CD14-positive monocyte (primary cell): ENCODE measurements at regions not wholly inside any gene's neighbourhood (a gene's known extent, or its start where the extent isn't known, plus 50 kb on each side); places are given as distances from the start of the nearest gene placed in this dataset.

Experiments used
- DNase-seq, 3 donors: peaks; one replicate each; pipeline ENCODE4 v3.0.0-alpha.2; 2011 to 2022
- H2AFZ ChIP-seq: 2 replicates; pipeline ENCODE4 v1.6.0; 2012; ENCODE audit warnings: mild to moderate bottlenecking, low read depth, low read length, inconsistent platforms; ENCODE audit not compliant: insufficient read depth, poor library complexity, severe bottlenecking
- H3K27ac ChIP-seq, 2 donors: 1 replicate in 1 of 2; 2 replicates in 1 of 2; pipeline ENCODE4 v1.5.1; 2012 to 2013; ENCODE audit warnings: low read length in 2 of 2, control low read depth in 1 of 2, inconsistent platforms in 1 of 2, low read depth in 1 of 2, mild to moderate bottlenecking in 1 of 2
- H3K27me3 ChIP-seq, 2 donors: one replicate each; pipeline versions ENCODE4 v1.6.0 to v1.6.1; 2011 to 2013; ENCODE audit warnings: low read length in 2 of 2; ENCODE audit not compliant: control insufficient read depth in 2 of 2, insufficient read depth in 2 of 2
- H3K36me3 ChIP-seq, 2 donors: replicated peaks in 1 of 2; 1 replicate in 1 of 2; 2 replicates in 1 of 2; pipeline versions ENCODE4 v1.5.1 to v1.6.1; 2012 to 2013; ENCODE audit warnings: low read length in 2 of 2, control low read depth in 1 of 2, inconsistent platforms in 1 of 2, mild to moderate bottlenecking in 1 of 2; ENCODE audit not compliant: insufficient read depth in 2 of 2, control insufficient read depth in 1 of 2
- H3K4me1 ChIP-seq, 2 donors: 1 replicate in 1 of 2; 2 replicates in 1 of 2; pipeline versions ENCODE4 v1.5.1 to v1.6.1; 2012 to 2013; ENCODE audit warnings: low read length in 2 of 2, control low read depth in 1 of 2, inconsistent platforms in 1 of 2, mild to moderate bottlenecking in 1 of 2, moderate library complexity in 1 of 2; ENCODE audit not compliant: insufficient read depth in 2 of 2, control insufficient read depth in 1 of 2
- H3K4me2 ChIP-seq: replicated peaks from 2 replicates; pipeline ENCODE3; 2012; ENCODE audit warnings: low read length, moderate library complexity, mild to moderate bottlenecking; ENCODE audit not compliant: poor library complexity, severe bottlenecking; ENCODE audit errors: extremely low read depth
- H3K4me3 ChIP-seq, 3 experiments: fragments of 200-600 bp in 1 of 3; sonication (generic) in 1 of 3; replicated peaks in 1 of 3; 1 replicate in 2 of 3; 2 replicates in 1 of 3; pipeline ENCODE4 v1.5.1; 2011 to 2013; ENCODE audit warnings: low read length in 3 of 3, mild to moderate bottlenecking in 3 of 3, control low read depth in 2 of 3, low read depth in 2 of 3, inconsistent platforms in 1 of 3, moderate library complexity in 1 of 3
- H3K79me2 ChIP-seq: 2 replicates; pipeline ENCODE4 v1.6.0; 2012; ENCODE audit warnings: mild to moderate bottlenecking, control low read depth, inconsistent platforms, low read length, moderate library complexity; ENCODE audit not compliant: insufficient read depth
- H3K9ac ChIP-seq: 2 replicates; pipeline ENCODE4 v1.6.0; 2017; ENCODE audit warnings: low read length, mild to moderate bottlenecking; ENCODE audit not compliant: insufficient read depth, poor library complexity, severe bottlenecking
- H3K9me3 ChIP-seq, 2 donors: replicated peaks in 1 of 2; 1 replicate in 1 of 2; 2 replicates in 1 of 2; pipeline versions ENCODE4 v1.5.1 to v1.6.1; 2012 to 2013; ENCODE audit warnings: low read length in 2 of 2, control low read depth in 1 of 2; ENCODE audit not compliant: control insufficient read depth in 1 of 2, insufficient read depth in 1 of 2
- H4K20me1 ChIP-seq: 2 replicates; pipeline ENCODE4 v1.6.0; 2012; ENCODE audit warnings: mild to moderate bottlenecking, low read length, control low read depth, moderate library complexity; ENCODE audit not compliant: insufficient read depth
- H3K27ac Mint-ChIP-seq, 7 donors: one replicate each; pipeline ENCODE4 v1.8.0; 2020; ENCODE audit warnings: mild to moderate bottlenecking in 7 of 7, mixed read lengths in 7 of 7, moderate library complexity in 6 of 7, inconsistent platforms in 2 of 7
- H3K27me3 Mint-ChIP-seq, 3 donors: one replicate each; pipeline ENCODE4 v1.8.0; 2021 to 2022; ENCODE audit warnings: low read depth in 3 of 3, mild to moderate bottlenecking in 3 of 3, mixed read lengths in 3 of 3, moderate library complexity in 3 of 3, inconsistent platforms in 1 of 3
- H3K36me3 Mint-ChIP-seq, 2 donors: one replicate each; pipeline ENCODE4 v1.8.0; 2020; ENCODE audit warnings: mixed read lengths in 2 of 2, inconsistent platforms in 1 of 2, mild to moderate bottlenecking in 1 of 2
- H3K4me1 Mint-ChIP-seq: one replicate; pipeline ENCODE4 v1.8.0; 2020; ENCODE audit warnings: mild to moderate bottlenecking, mixed read lengths
- H3K4me3 Mint-ChIP-seq, 2 donors: one replicate each; pipeline ENCODE4 v1.8.0; 2020; ENCODE audit warnings: mild to moderate bottlenecking in 2 of 2, mixed read lengths in 2 of 2, moderate library complexity in 1 of 2
- H3K9me3 Mint-ChIP-seq, 7 donors: one replicate each; pipeline ENCODE4 v1.8.0; 2020 to 2022; ENCODE audit warnings: mixed read lengths in 7 of 7, mild to moderate bottlenecking in 6 of 7, moderate library complexity in 6 of 7, inconsistent platforms in 2 of 7
- WGBS: methylation state at CpG from one replicate; pipeline ENCODE4 v1.1.5; 2013; ENCODE audit warnings: missing lambda C conversion rate; ENCODE audit not compliant: insufficient coverage; 5-methylcytosine and 5-hydroxymethylcytosine counted together
- intact Hi-C, 2 donors: fragments of 100-400 bp; cut with micrococcal nuclease; formaldehyde crosslinking; loops; one replicate each; pipeline versions ENCODE4 v1.15.0 to v1.15.1; 2023
- TF ChIP-seq, protein P1 (sequence below): fragments of 200-600 bp; IDR thresholded peaks from one replicate; pipeline ENCODE4 v1.8.0; 2022; ENCODE audit warnings: antibody characterized with exemption, mild to moderate bottlenecking

DNA sequence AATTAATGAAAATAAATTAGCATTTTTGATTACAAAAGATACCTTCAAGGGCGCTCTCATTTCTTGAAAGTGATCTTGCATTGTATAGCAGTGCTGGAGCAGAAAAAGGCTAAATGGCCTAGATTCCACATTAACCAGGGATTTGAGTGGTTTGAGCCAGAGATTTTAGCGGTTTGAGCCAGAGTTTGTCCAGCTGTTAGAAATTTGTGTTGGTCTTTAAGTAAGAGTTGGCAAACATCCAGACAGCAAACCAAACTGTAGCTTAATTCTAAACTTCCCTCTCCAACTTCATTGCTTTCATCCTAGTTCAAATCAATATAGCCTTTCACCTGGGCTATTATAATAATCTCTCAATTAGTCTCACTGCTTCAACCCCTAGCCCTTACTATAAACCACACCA, 351.7 kb downstream of the IGSF11 start:
- TF ChIP-seq, protein P1, sequence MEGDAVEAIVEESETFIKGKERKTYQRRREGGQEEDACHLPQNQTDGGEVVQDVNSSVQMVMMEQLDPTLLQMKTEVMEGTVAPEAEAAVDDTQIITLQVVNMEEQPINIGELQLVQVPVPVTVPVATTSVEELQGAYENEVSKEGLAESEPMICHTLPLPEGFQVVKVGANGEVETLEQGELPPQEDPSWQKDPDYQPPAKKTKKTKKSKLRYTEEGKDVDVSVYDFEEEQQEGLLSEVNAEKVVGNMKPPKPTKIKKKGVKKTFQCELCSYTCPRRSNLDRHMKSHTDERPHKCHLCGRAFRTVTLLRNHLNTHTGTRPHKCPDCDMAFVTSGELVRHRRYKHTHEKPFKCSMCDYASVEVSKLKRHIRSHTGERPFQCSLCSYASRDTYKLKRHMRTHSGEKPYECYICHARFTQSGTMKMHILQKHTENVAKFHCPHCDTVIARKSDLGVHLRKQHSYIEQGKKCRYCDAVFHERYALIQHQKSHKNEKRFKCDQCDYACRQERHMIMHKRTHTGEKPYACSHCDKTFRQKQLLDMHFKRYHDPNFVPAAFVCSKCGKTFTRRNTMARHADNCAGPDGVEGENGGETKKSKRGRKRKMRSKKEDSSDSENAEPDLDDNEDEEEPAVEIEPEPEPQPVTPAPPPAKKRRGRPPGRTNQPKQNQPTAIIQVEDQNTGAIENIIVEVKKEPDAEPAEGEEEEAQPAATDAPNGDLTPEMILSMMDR: no peak
- Mint-ChIP-seq H3K4me1 (no peaks in the 10 kb centered on the region), H3K4me3 (no peak overlapping the region), H3K27ac (no peak overlapping the region), H3K36me3 (no peaks in the 10 kb centered on the region), H3K27me3 (no peaks in the 10 kb centered on the region), H3K9me3 (peaks cover 0 to 18% (median 5%) of the 10 kb centered on the region in 7 donors)
- Histone ChIP-seq H4K20me1 (no peaks in the 10 kb centered on the region), H3K4me1 (no peaks in the 10 kb centered on the region), H3K4me3 (no peak overlapping the region), H2AFZ (no peak overlapping the region), H3K36me3 (no peaks in the 10 kb centered on the region), H3K4me2 (no peak overlapping the region), H3K27me3 (no peaks in the 10 kb centered on the region), H3K79me2 (no peaks in the 10 kb centered on the region), H3K9me3 (peaks cover 9% of the 10 kb centered on the region in 2 donors), H3K27ac (no peak overlapping the region), H3K9ac (no peak overlapping the region)
- intact Hi-C loops: no loop called here
- DNase-seq: no peak
- 83% methylated on average over 1 of the region's 2 CpGs for WGBS

DNA sequence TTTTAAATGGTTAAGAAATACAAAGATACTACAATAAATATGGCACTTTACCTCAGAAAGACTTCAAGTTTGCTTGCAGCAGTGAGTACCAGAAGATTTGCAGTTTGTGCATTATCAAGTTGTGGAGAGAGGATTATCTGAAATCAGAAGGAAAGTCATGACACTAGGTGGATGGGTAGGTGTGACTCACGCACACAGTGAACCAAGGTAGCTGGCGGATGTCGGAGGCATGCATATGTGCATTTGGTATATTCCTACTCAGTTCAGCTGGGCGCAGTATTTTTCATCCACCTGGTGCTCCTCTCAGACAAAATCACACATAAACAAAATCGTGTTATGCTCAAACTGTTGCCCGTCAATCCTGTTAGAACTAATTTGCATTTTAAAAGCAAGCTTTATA, 351.0 kb downstream of the IGSF11 start:
- WGBS: 84% methylated on average over 5 of the region's 6 CpGs
- Mint-ChIP-seq H3K36me3 (no peaks in the 10 kb centered on the region), H3K4me3 (no peak overlapping the region)

More for the DNA sequence above, 351.0 kb downstream of the IGSF11 start:
- H3K27ac ChIP-seq: no peak overlapping the region
- TF ChIP-seq, protein P1: no peak
- H3K9ac ChIP-seq: no peak overlapping the region
- no peaks in the 10 kb centered on the region for H4K20me1 ChIP-seq
- H3K4me3 ChIP-seq: no peak overlapping the region
- H3K9me3 ChIP-seq: peaks cover 9% of the 10 kb centered on the region in 2 donors
- H3K79me2 ChIP-seq: no peaks in the 10 kb centered on the region
- H3K4me2 ChIP-seq: no peak overlapping the region
- Mint-ChIP-seq H3K9me3 (peaks cover 0 to 18% (median 5%) of the 10 kb centered on the region in 7 donors), H3K27me3 (no peaks in the 10 kb centered on the region), H3K27ac (no peak overlapping the region), H3K4me1 (no peaks in the 10 kb centered on the region)
- intact Hi-C loops: no loop called here
- no peaks in the 10 kb centered on the region for H3K36me3 ChIP-seq
- H3K4me1 ChIP-seq: no peaks in the 10 kb centered on the region
- H3K27me3 ChIP-seq: no peaks in the 10 kb centered on the region
- H2AFZ ChIP-seq: no peak overlapping the region
- no peak for DNase-seq
